ENCODE measurements at regions not wholly inside any gene's neighbourhood (a gene's known extent, or its start where the extent isn't known, plus 50 kb on each side); places are given as distances from the start of the nearest gene placed in this dataset.
"Not testable (repeated sequence)": the region's sequence is repeated elsewhere in the genome, so short reads cannot be mapped to it uniquely, and the experiment has no call there.

- Histone ChIP-seq H3K4me3 (no peak overlapping the region), H3K27me3 (ENCODE audit: low read depth) (no peaks in the 10 kb centered on the region), H3K4me1 (no peaks in the 10 kb centered on the region), H3K36me3 (no peaks in the 10 kb centered on the region), H3K27ac (no peak overlapping the region), H3K9me3 (no peaks in the 10 kb centered on the region)
- TF ChIP-seq CTCF (IDR thresholded peaks at IDR 0.05) = no peak
- ATAC-seq (no peak), DNase-seq (no peak)
- intact Hi-C loops (cut with DNase I) = no loop called here
Measured at GRCh38 chr1:195697130-195697529, 911.1 kb downstream of the KCNT2 start.

DNA sequence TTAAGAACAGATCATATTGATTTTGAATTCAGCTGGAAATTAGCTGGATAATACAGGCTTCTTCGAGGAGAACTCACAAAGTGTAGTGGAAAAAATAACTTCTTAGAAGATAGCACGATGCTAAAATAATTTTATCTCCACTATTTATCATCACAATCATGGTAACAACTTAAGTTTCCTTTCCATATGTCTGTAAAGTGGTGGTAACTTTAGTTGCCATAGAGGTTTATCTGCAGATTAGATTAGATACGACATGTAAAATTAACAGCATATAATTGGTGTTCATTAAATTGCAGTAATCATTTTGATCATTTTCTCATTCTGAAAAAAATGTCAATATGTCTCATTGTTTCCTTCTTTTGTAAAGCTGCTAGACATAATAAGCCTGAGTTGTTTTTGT is 921.5 kb downstream of the KCNT2 start:
- TF ChIP-seq CTCF (IDR thresholded peaks at IDR 0.05) = no peak
- Histone ChIP-seq H3K4me3 (no peak overlapping the region), H3K27me3 (ENCODE audit: low read depth) (no peaks in the 10 kb centered on the region), H3K4me1 (no peaks in the 10 kb centered on the region), H3K36me3 (no peaks in the 10 kb centered on the region), H3K9me3 (no peaks in the 10 kb centered on the region), H3K27ac (no peak overlapping the region)
- ATAC-seq (no peak), DNase-seq (no peak)
- intact Hi-C loops (cut with DNase I) = no loop called here

- no peak for TF ChIP-seq CTCF (IDR thresholded peaks at IDR 0.05)
- H3K4me3 ChIP-seq = no peak overlapping the region
- intact Hi-C loops (cut with DNase I) = no loop called here
- H3K9me3 ChIP-seq = no peaks in the 10 kb centered on the region
- H3K36me3 ChIP-seq = no peaks in the 10 kb centered on the region
- no peak overlapping the region for H3K27ac ChIP-seq
- H3K27me3 ChIP-seq (ENCODE audit: low read depth) = no peaks in the 10 kb centered on the region
- no peaks in the 10 kb centered on the region for H3K4me1 ChIP-seq
- ATAC-seq = peak in 1 of 2 donors; percentile 41
- DNase-seq = no peak
Measured at GRCh38 chr1:195664628-195665027, 943.6 kb downstream of the KCNT2 start.

- intact Hi-C loops (cut with DNase I) = no loop called here
- TF ChIP-seq CTCF (IDR thresholded peaks at IDR 0.05) = no peak
- Histone ChIP-seq H3K27me3 (ENCODE audit: low read depth) (no peaks in the 10 kb centered on the region), H3K4me3 (no peak overlapping the region), H3K4me1 (no peaks in the 10 kb centered on the region), H3K9me3 (no peaks in the 10 kb centered on the region), H3K27ac (no peak overlapping the region), H3K36me3 (no peaks in the 10 kb centered on the region)
- DNase-seq (no peak), ATAC-seq (peak; percentile 17 to 41)
Measured at GRCh38 chr1:195663549-195664280, 944.5 kb downstream of the KCNT2 start.

DNA sequence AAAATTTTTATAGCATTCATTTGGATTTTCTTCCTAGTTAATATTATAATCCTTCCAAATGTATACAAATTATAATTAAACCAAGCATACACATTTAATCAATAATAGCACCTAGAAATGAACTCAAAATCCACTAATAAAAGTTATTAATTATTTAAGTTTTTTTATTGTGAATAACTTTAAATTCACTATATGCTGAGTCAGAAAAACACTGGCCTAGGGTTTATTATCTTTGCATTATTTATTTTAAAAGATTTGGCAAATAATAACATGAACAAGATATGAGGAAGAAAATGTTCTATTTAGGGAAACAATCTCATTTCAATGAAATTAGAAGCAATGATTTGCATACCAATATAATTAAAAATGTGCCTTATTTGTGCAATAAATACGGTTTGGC is 951.5 kb downstream of the KCNT2 start:
- Histone ChIP-seq H3K4me1 (no peaks in the 10 kb centered on the region), H3K9me3 (no peaks in the 10 kb centered on the region), H3K4me3 (no peak overlapping the region), H3K36me3 (no peaks in the 10 kb centered on the region), H3K27me3 (ENCODE audit: low read depth) (no peaks in the 10 kb centered on the region), H3K27ac (no peak overlapping the region)
- DNase-seq (no peak), ATAC-seq (no peak)
- intact Hi-C loops (cut with DNase I) = no loop called here
- no peak for TF ChIP-seq CTCF (IDR thresholded peaks at IDR 0.05)

- H3K4me3 ChIP-seq; ATAC-seq; H3K9me3 ChIP-seq; H3K27me3 ChIP-seq (ENCODE audit: low read depth); DNase-seq; H3K4me1 ChIP-seq; H3K36me3 ChIP-seq; H3K27ac ChIP-seq; intact Hi-C loops (cut with DNase I): not testable (repeated sequence)
Measured at GRCh38 chr1:195648875-195649274, 959.4 kb downstream of the KCNT2 start.
